ENCODE measurements at regions not wholly inside any gene's neighbourhood (a gene's known extent, or its start where the extent isn't known, plus 50 kb on each side); places are given as distances from the start of the nearest gene placed in this dataset.

DNA sequence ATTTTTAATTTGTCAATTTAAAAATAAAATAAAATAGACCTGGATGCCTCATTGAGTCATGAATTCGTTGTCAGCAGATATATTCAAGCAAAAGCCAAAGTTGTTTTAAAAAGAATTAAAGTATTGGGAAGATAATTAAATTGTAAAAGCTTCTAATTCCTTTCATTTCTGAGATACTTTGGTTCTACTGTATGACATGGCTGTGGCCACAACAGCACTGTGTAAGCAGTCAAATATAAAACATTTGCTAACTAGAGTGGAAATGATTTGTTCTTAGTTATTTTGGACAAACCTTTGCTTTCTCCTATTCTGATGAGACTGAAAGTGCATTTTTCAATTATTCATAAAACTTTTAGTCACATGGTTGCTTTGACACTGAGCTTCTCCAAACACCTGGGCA, 143.6 kb upstream of the FAM13C start:
- TF ChIP-seq, protein P1, sequence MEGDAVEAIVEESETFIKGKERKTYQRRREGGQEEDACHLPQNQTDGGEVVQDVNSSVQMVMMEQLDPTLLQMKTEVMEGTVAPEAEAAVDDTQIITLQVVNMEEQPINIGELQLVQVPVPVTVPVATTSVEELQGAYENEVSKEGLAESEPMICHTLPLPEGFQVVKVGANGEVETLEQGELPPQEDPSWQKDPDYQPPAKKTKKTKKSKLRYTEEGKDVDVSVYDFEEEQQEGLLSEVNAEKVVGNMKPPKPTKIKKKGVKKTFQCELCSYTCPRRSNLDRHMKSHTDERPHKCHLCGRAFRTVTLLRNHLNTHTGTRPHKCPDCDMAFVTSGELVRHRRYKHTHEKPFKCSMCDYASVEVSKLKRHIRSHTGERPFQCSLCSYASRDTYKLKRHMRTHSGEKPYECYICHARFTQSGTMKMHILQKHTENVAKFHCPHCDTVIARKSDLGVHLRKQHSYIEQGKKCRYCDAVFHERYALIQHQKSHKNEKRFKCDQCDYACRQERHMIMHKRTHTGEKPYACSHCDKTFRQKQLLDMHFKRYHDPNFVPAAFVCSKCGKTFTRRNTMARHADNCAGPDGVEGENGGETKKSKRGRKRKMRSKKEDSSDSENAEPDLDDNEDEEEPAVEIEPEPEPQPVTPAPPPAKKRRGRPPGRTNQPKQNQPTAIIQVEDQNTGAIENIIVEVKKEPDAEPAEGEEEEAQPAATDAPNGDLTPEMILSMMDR (IDR thresholded peaks at IDR 0.05; ENCODE audit: low read depth, low read length), result no peak
- Histone ChIP-seq H3K4me3 (no peak overlapping the region), H3K27me3 (no peaks in the 10 kb centered on the region), H3K9me3 (ENCODE audit: low read depth) (no peaks in the 10 kb centered on the region), H3K4me1 (ENCODE audit: low read depth) (no peaks in the 10 kb centered on the region), H3K27ac (no peak overlapping the region), H3K36me3 (no peaks in the 10 kb centered on the region)
- no peak for DNase-seq (ENCODE audit: low read depth in 1 of 2, low spot score in 1 of 2)

DNA sequence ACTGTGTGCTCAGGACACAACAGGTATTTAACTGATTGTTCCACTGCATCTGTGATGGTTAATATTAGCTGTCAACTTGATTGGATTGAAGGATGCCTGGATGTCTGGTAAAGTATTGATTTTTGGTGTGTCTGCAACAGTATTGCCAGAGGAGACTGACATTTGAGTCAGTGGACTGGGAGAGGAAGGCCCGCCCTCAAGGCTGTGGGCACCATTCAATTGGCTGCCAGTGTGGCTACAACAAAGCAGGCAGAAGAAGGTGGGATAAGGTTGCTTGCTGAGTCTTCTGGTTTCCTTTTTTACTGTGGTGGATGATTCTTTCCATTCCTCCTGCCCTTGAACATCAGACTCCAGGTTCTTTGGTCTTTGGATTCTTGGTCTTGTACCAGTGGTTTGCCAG, 137.1 kb upstream of the FAM13C start:
- Histone ChIP-seq H3K9me3 (ENCODE audit: low read depth) (no peaks in the 10 kb centered on the region), H3K27ac (no peak overlapping the region), H3K36me3 (no peaks in the 10 kb centered on the region), H3K27me3 (no peaks in the 10 kb centered on the region), H3K4me3 (no peak overlapping the region), H3K4me1 (ENCODE audit: low read depth) (no peaks in the 10 kb centered on the region)
- TF ChIP-seq, protein P1 (IDR thresholded peaks at IDR 0.05; ENCODE audit: low read depth, low read length), result no peak
- DNase-seq (ENCODE audit: low read depth in 1 of 2, low spot score in 1 of 2), result no peak

DNA sequence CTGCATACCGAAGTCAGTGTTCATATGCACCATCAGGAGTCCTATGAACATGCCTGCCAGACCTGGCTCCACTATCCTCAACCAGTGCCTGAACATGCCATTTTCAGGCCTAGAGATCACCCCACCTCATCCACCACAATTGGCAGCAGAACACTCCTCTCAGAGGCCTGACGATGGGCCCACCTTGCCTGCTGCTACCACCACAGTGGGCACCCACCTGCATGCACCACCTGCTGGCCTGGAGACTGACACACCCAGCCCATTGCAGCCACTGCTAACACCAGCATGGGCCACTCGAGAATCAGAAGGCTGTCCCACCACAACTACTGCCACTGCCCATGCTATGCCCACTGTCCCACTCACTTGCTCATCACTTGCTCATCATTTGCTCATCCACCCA, 130.7 kb upstream of the FAM13C start:
- TF ChIP-seq, protein P1 (IDR thresholded peaks at IDR 0.05; ENCODE audit: low read depth, low read length), result no peak
- no peaks in the 10 kb centered on the region for H3K9me3 ChIP-seq (ENCODE audit: low read depth)
- no peak overlapping the region for H3K27ac ChIP-seq
- DNase-seq (ENCODE audit: low read depth in 1 of 2, low spot score in 1 of 2), result no peak
- H3K4me1 ChIP-seq (ENCODE audit: low read depth), result no peaks in the 10 kb centered on the region
- H3K36me3 ChIP-seq, result no peaks in the 10 kb centered on the region
- no peak overlapping the region for H3K4me3 ChIP-seq
- H3K27me3 ChIP-seq, result no peaks in the 10 kb centered on the region

DNA sequence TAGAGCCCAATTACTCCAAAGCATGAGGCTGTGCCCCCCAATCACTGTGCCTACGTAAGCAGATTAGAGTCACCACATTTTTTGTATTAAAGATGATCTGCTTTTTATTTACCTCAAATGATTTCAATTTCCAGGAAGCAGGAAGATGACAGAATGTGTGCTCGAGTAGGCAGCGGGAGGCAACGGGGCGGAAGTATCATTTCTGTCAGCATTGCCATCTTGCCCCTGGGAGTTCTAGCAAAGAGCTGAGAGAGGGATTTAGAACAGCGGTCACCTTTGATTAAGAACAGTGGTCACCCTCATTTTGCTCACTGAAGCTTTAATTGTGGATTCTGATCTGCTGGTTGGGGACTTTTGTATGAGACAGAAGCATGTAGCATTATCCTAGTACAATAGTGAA, 117.1 kb upstream of the FAM13C start:
- Histone ChIP-seq H3K27ac (no peak overlapping the region), H3K4me3 (no peak overlapping the region), H3K4me1 (ENCODE audit: low read depth) (no peaks in the 10 kb centered on the region), H3K9me3 (ENCODE audit: low read depth) (no peaks in the 10 kb centered on the region), H3K27me3 (no peaks in the 10 kb centered on the region), H3K36me3 (no peaks in the 10 kb centered on the region)
- TF ChIP-seq, protein P1 (IDR thresholded peaks at IDR 0.05; ENCODE audit: low read depth, low read length), result no peak
- no peak for DNase-seq (ENCODE audit: low read depth in 1 of 2, low spot score in 1 of 2)

DNA sequence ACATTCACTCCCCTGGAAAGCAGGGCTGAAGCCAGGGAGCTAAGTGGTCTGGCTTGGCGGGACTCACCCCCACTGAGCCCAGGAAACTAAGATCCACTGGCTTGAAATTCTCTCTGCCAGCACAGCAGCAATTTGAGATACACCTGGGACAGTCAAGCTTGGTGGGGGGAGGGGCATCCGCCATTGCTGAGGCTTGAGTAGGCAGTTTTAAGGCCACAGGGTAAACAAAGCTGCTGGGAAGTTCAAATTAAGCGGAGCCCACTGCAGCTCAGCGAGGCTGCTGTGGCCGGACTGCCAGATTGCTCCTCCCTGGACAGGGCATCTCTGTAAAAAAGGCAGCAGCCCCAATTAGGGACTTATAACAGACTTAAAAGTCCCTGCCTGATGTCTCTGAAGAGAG, 108.2 kb upstream of the FAM13C start:
- Histone ChIP-seq H3K27me3 (no peaks in the 10 kb centered on the region), H3K36me3 (no peaks in the 10 kb centered on the region), H3K4me1 (ENCODE audit: low read depth) (no peaks in the 10 kb centered on the region), H3K27ac (no peak overlapping the region), H3K9me3 (ENCODE audit: low read depth) (no peaks in the 10 kb centered on the region), H3K4me3 (no peak overlapping the region)
- no peak for DNase-seq (ENCODE audit: low read depth in 1 of 2, low spot score in 1 of 2)
- TF ChIP-seq, protein P1 (IDR thresholded peaks at IDR 0.05; ENCODE audit: low read depth, low read length), result no peak

DNA sequence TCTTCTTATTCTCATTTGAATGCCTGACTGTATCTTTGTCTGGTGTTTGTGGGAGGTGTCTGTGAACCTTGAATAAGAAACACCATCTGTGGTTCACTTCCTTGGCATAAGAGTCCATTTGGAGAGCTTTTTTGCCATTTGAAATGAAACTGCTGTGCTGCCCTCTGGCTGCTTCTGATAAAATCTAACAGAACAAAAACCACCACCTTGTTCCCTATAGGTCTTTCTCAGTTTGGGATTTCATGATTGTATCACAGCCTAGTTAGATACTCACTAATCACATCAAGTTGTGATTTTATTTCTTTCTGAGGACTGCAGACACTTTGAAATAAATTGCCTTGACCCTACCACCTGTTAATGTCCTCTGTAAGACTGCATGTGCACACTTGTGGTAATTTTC, 102.7 kb upstream of the FAM13C start:
- peak; percentile 13 to 61 for DNase-seq (ENCODE audit: low read depth in 1 of 2, low spot score in 1 of 2)
- no peak overlapping the region for H3K27ac ChIP-seq
- TF ChIP-seq, protein P1 (IDR thresholded peaks at IDR 0.05; ENCODE audit: low read depth, low read length), result peak; percentile 42
- no peaks in the 10 kb centered on the region for H3K9me3 ChIP-seq (ENCODE audit: low read depth)
- no peaks in the 10 kb centered on the region for H3K27me3 ChIP-seq
- no peak overlapping the region for H3K4me3 ChIP-seq
- no peaks in the 10 kb centered on the region for H3K36me3 ChIP-seq
- H3K4me1 ChIP-seq (ENCODE audit: low read depth), result no peaks in the 10 kb centered on the region

Data from cardiac muscle cell (in vitro differentiated cells and primary cell).